Ovary (tissue), 3 donors: ENCODE measurements at regions not wholly inside any gene's neighbourhood (a gene's known extent, or its start where the extent isn't known, plus 50 kb on each side); places are given as distances from the start of the nearest gene placed in this dataset.

Experiments used
- EP300 ChIP-seq: sonication (generic); formaldehyde crosslinking; IDR thresholded peaks from one replicate; pipeline ENCODE4 v1.6.1; 2017; ENCODE audit warnings: antibody characterized with exemption
- TF ChIP-seq, protein P1 (sequence below), 3 donors: fragments of 450-650 bp in 2 of 3; fragments of 200-600 bp in 1 of 3; IDR thresholded peaks; one replicate each; pipeline versions ENCODE4 v1.5.1 to v1.8.0; 2016 to 2022; ENCODE audit warnings: antibody characterized with exemption in 3 of 3, mild to moderate bottlenecking in 1 of 3
- donor health status: DM: no; HTN: no; CAD: no.

DNA sequence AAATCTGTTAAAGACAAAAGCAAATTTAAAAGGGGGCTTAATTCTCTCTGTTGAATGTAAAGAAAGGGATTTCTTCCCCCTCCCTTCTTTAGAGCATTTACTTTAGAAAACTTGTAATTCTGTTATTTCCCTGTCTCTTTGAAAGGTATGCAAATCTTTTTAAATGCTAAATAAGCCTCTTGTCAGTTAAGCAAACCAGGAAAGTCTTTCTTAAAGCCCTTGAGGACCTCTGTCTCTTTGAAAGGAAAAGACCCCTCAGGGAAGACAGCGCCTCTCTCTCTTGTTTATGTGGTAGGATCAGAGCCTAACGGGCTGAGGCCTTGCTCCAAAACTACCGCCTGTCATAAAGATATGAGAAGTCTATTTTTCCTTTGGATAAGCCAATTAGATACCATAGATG lies 139.9 kb upstream of the CDH7 start:
- TF ChIP-seq, protein P1, sequence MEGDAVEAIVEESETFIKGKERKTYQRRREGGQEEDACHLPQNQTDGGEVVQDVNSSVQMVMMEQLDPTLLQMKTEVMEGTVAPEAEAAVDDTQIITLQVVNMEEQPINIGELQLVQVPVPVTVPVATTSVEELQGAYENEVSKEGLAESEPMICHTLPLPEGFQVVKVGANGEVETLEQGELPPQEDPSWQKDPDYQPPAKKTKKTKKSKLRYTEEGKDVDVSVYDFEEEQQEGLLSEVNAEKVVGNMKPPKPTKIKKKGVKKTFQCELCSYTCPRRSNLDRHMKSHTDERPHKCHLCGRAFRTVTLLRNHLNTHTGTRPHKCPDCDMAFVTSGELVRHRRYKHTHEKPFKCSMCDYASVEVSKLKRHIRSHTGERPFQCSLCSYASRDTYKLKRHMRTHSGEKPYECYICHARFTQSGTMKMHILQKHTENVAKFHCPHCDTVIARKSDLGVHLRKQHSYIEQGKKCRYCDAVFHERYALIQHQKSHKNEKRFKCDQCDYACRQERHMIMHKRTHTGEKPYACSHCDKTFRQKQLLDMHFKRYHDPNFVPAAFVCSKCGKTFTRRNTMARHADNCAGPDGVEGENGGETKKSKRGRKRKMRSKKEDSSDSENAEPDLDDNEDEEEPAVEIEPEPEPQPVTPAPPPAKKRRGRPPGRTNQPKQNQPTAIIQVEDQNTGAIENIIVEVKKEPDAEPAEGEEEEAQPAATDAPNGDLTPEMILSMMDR (IDR thresholded peaks at IDR 0.05), result no peak
- no peak for TF ChIP-seq EP300
